ENCODE measurements at regions not wholly inside any gene's neighbourhood (a gene's known extent, or its start where the extent isn't known, plus 50 kb on each side); places are given as distances from the start of the nearest gene placed in this dataset.

DNA sequence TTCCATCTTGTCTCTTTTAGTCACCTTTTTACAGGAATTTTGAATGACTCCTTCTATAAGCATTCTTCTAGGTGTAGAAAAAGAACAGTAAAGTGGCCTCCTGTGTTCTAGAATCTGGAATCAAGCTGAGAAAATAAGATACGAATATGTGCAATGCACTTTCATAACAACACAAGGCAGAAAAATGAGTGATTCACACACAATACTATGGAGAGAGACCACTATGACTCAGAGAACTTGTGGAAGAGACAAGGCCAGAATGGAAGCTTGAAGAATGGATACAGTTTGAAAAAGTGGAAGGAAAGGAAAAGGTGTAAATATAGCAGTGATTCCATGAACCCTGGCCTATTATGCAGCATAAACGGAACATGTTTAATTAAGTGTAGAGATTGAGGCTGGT lies 57.1 kb upstream of the SAMSN1 start:
- TF ChIP-seq POLR2A (IDR thresholded peaks at IDR 0.05) (no peak), EP300 (IDR thresholded peaks at IDR 0.05; ENCODE audit: low read depth) (no peak)
